Tibial nerve (tissue), 4 donors: ENCODE measurements at regions not wholly inside any gene's neighbourhood (a gene's known extent, or its start where the extent isn't known, plus 50 kb on each side); places are given as distances from the start of the nearest gene placed in this dataset.

Source experiments
- DNase-seq, 2 donors: peaks; one replicate each; pipeline ENCODE4 v3.0.0-alpha.2; 2019; ENCODE audit warnings: low spot score in 2 of 2
- H3K27ac ChIP-seq, 4 donors: fragments of 200-600 bp; sonication (generic) in 3 of 4; one replicate each; pipeline ENCODE4 v1.5.1; 2017 to 2019; ENCODE audit warnings: mild to moderate bottlenecking in 1 of 4
- H3K27me3 ChIP-seq, 2 donors: fragments of 200-600 bp; sonication (generic) in 1 of 2; one replicate each; pipeline versions ENCODE4 v1.5.1 to v1.6.0; 2017 to 2019
- H3K36me3 ChIP-seq, 3 donors: fragments of 200-600 bp; sonication (generic); one replicate each; pipeline ENCODE4 v1.5.1; 2018 to 2019
- H3K4me1 ChIP-seq, 4 donors: fragments of 200-600 bp; sonication (generic) in 3 of 4; one replicate each; pipeline ENCODE4 v1.5.1; 2017 to 2019
- H3K4me3 ChIP-seq, 4 donors: fragments of 200-600 bp; sonication (generic) in 3 of 4; one replicate each; pipeline ENCODE4 v1.5.1; 2017 to 2019; ENCODE audit warnings: mild to moderate bottlenecking in 1 of 4, moderate library complexity in 1 of 4
- H3K9me3 ChIP-seq, 4 donors: fragments of 200-600 bp; sonication (generic) in 3 of 4; one replicate each; pipeline ENCODE4 v1.5.1; 2017 to 2019
- EP300 ChIP-seq, 2 donors: sonication (generic); formaldehyde crosslinking; IDR thresholded peaks; one replicate each; pipeline ENCODE4 v1.6.1; 2017; ENCODE audit warnings: antibody characterized with exemption in 2 of 2, mild to moderate bottlenecking in 1 of 2
- POLR2A ChIP-seq, 2 donors: fragments of 450-650 bp; IDR thresholded peaks; one replicate each; pipeline ENCODE4 v1.6.1; 2017; ENCODE audit warnings: antibody characterized with exemption in 2 of 2, mild to moderate bottlenecking in 2 of 2, moderate library complexity in 2 of 2
- WGBS, 2 donors: methylation state at CpG; one replicate each; pipeline ENCODE4 v1.1.5; 2018; 5-methylcytosine and 5-hydroxymethylcytosine counted together
- TF ChIP-seq, protein P1 (sequence below), 5 experiments: fragments of 200-600 bp in 3 of 5; fragments of 450-650 bp in 2 of 5; sonication (generic) in 3 of 5; IDR thresholded peaks; one replicate each; pipeline ENCODE4 v1.5.1; 2016 to 2019; ENCODE audit warnings: antibody characterized with exemption in 5 of 5, mild to moderate bottlenecking in 3 of 5, moderate library complexity in 2 of 5

DNA sequence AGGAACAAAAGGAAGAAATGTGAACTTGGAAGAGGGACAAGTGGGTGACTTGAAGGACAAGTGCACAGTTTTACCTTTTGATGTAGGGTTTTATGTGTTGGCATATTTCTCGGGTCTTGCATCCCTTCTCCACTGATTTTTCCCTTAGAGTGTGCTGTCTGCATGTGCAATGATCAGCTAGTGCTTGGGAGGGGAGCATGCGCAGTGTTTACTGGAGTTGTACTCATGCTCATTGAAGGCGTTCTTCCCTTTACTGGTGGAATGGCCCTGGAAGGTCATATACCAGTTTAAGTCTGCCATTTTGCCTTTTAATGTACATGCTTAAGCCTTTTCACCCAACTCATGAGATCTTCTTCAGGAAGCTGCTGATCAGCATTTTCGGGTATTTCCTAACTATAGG lies 1168.0 kb downstream of the SUCLG1 start:
- H3K27ac ChIP-seq = no peak overlapping the region
- 93 to 98% methylated on average over 4 of the region's 4 CpGs for WGBS, 2 donors
- no peaks in the 10 kb centered on the region for H3K36me3 ChIP-seq
- no peaks in the 10 kb centered on the region for H3K9me3 ChIP-seq
- TF ChIP-seq, protein P1, sequence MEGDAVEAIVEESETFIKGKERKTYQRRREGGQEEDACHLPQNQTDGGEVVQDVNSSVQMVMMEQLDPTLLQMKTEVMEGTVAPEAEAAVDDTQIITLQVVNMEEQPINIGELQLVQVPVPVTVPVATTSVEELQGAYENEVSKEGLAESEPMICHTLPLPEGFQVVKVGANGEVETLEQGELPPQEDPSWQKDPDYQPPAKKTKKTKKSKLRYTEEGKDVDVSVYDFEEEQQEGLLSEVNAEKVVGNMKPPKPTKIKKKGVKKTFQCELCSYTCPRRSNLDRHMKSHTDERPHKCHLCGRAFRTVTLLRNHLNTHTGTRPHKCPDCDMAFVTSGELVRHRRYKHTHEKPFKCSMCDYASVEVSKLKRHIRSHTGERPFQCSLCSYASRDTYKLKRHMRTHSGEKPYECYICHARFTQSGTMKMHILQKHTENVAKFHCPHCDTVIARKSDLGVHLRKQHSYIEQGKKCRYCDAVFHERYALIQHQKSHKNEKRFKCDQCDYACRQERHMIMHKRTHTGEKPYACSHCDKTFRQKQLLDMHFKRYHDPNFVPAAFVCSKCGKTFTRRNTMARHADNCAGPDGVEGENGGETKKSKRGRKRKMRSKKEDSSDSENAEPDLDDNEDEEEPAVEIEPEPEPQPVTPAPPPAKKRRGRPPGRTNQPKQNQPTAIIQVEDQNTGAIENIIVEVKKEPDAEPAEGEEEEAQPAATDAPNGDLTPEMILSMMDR (IDR thresholded peaks at IDR 0.05) = no peak
- TF ChIP-seq EP300 (IDR thresholded peaks at IDR 0.05) = no peak
- no peak overlapping the region for H3K4me3 ChIP-seq
- no peaks in the 10 kb centered on the region for H3K4me1 ChIP-seq
- no peak for DNase-seq
- no peaks in the 10 kb centered on the region for H3K27me3 ChIP-seq

DNA sequence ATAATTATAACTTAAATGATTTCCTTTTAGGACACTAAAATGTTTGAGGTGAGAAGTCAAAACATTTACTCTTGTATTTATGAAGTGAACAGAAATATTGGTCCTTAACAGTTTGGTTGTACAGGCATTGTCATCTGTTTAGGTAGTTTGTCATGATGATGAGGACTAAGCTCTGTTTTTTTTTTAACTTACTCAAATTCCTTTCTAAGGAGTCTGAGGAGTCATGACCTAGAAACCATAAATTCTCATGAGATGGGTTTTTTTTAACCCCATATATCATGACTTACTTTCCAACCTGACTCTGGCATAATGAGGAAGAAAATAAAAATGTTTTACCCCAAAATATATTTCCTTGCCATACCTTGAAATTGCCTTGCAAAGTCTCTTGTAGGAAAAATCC lies 1176.2 kb downstream of the SUCLG1 start:
- Histone ChIP-seq H3K9me3 (no peaks in the 10 kb centered on the region), H3K27ac (no peak overlapping the region), H3K36me3 (no peaks in the 10 kb centered on the region), H3K4me3 (no peak overlapping the region), H3K27me3 (no peaks in the 10 kb centered on the region), H3K4me1 (no peaks in the 10 kb centered on the region)
- no peak for TF ChIP-seq EP300 (IDR thresholded peaks at IDR 0.05)
- TF ChIP-seq, protein P1 (IDR thresholded peaks at IDR 0.05) = no peak
- no peak for TF ChIP-seq POLR2A (IDR thresholded peaks at IDR 0.05)
- DNase-seq = no peak

DNA sequence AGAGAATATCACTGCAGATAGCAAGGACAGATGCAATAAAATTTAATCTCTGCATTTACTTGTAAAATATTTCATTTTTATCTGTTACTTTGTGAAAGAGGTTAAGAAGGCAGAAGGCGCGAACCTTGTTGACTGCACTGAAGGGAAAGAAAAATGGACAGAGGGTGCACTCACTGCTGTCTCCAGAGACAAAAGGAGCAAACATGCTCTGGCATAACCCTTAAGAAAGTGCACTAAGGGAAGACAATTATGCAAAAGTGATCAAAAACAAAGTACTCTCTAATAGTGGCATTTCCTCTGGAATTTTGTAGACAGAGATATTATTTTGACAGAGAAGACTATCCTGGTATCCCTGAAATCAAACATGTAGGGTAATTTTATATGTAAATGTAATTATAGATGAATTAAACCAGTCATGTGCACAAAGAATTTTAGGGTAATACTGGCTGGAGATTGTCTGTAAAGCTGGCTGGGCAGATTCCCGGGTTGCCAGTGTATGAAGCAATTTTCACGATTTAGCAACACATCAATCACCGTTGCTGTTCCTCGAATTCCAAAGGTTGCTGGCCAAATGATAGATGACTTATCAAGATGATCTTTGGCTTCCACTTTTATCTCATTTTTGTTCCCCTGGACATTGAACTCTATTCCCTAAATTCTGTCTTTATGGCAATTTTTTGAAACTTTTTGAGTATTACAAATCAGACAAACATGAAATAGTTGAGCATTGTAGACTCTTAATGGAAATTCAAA lies 1176.9 kb downstream of the SUCLG1 start:
- DNase-seq = no peak
- WGBS, 2 donors = 47 to 55% methylated on average over 6 of the region's 6 CpGs

DNA sequence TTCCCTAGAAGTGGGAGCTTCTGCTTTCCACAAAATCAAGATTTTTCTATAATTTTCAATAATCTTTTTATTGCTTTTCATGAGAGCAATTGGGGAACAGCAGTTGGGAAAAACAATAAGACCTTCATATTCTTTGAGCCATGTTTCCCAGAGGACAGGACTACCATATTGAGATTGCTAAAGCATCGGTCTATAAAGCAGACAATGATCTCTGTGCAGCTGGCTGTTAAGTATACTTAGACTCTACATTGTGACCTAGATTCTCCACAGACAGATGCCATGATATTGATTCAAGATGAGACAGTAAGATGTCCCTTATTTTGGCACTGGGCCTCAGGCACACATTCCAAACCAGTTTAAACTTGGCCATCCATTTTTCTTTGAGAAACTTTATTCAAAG lies 1178.7 kb downstream of the SUCLG1 start:
- 63 to 91% methylated on average over 1 of the region's 1 CpG for WGBS, 2 donors
- no peak for DNase-seq

More for the DNA sequence above, 1176.9 kb downstream of the SUCLG1 start:
- TF ChIP-seq EP300 (IDR thresholded peaks at IDR 0.05) (no peak), POLR2A (IDR thresholded peaks at IDR 0.05) (no peak)
- TF ChIP-seq, protein P1 (IDR thresholded peaks at IDR 0.05) = no peak
- H3K4me3 ChIP-seq = no peak overlapping the region
- no peak overlapping the region for H3K27ac ChIP-seq
- H3K27me3 ChIP-seq = no peaks in the 10 kb centered on the region
- no peaks in the 10 kb centered on the region for H3K36me3 ChIP-seq
- no peaks in the 10 kb centered on the region for H3K9me3 ChIP-seq
- H3K4me1 ChIP-seq = no peaks in the 10 kb centered on the region

DNA sequence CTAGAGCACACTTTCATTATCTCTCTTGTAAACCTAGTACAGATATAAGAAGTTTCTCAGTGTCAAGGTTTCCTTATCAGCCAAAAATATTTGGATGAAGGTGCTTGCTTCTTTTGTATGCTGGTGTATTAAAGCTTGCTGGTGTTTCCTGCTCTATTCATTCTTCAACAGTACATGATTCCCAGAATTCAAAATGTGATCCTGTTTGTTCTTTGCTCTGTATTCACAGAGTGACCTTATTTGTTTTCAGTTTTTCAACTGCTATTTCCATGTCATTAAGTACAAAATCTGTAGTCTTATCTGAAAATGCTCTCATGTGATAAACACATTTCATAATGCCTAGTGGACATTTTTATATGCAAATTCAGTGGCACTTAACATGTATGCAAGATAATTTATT lies 1185.8 kb downstream of the SUCLG1 start:
- Histone ChIP-seq H3K36me3 (no peaks in the 10 kb centered on the region), H3K4me1 (no peaks in the 10 kb centered on the region), H3K27ac (no peak overlapping the region), H3K27me3 (no peaks in the 10 kb centered on the region), H3K9me3 (no peaks in the 10 kb centered on the region), H3K4me3 (no peak overlapping the region)
- no peak for DNase-seq
- no peak for TF ChIP-seq POLR2A (IDR thresholded peaks at IDR 0.05)
- TF ChIP-seq, protein P1 (IDR thresholded peaks at IDR 0.05) = no peak
- TF ChIP-seq EP300 (IDR thresholded peaks at IDR 0.05) = no peak

More for the DNA sequence above, 1178.7 kb downstream of the SUCLG1 start:
- Histone ChIP-seq H3K27me3 (no peaks in the 10 kb centered on the region), H3K9me3 (no peaks in the 10 kb centered on the region), H3K4me1 (no peaks in the 10 kb centered on the region), H3K36me3 (no peaks in the 10 kb centered on the region), H3K4me3 (no peak overlapping the region), H3K27ac (no peak overlapping the region)
- TF ChIP-seq EP300 (IDR thresholded peaks at IDR 0.05) = no peak
- no peak for TF ChIP-seq POLR2A (IDR thresholded peaks at IDR 0.05)
- TF ChIP-seq, protein P1 (IDR thresholded peaks at IDR 0.05) = no peak
